H1 (cell line): ENCODE measurements at regions not wholly inside any gene's neighbourhood (a gene's known extent, or its start where the extent isn't known, plus 50 kb on each side); places are given as distances from the start of the nearest gene placed in this dataset.

Source experiments
- CTCF ChIA-PET: fragments of 300-600 bp; sonication (Branson Sonifier 250); formaldehyde crosslinking; loops from one replicate; lab custom pipeline; 2021; ENCODE audit not compliant: partially characterized antibody; lab: Charles Lee
- POLR2A ChIA-PET: fragments of 300-600 bp; sonication (Branson Sonifier 250); formaldehyde crosslinking; loops from one replicate; lab custom pipeline; 2021; ENCODE audit warnings: inconsistent platforms; ENCODE audit not compliant: partially characterized antibody; lab: Charles Lee
- DNase-seq, 2 experiments: peaks; one replicate each; pipeline versions ENCODE4 v3.0.0 to v3.0.0-alpha.2; 2010 to 2022; ENCODE audit warnings: low spot score in 2 of 2, low read depth in 1 of 2, mixed read lengths in 1 of 2
- FAIRE-seq: peaks from 2 replicates; lab custom pipeline; 2011; peaks lifted over from hg19 to GRCh38; lab: Jason Lieb, UNC
- H2AFZ ChIP-seq: 2 replicates; pipeline ENCODE4 v1.8.1; 2012; ENCODE audit warnings: low read length, inconsistent platforms
- H2AK5ac ChIP-seq: 2 replicates; pipeline ENCODE4 v1.6.1; 2013; ENCODE audit warnings: low read depth, low read length
- H2BK120ac ChIP-seq: replicated peaks from 2 replicates; pipeline ENCODE3; 2013; ENCODE audit warnings: low read depth, low read length, inconsistent platforms
- H2BK12ac ChIP-seq: 2 replicates; pipeline ENCODE4 v1.6.1; 2013; ENCODE audit warnings: low read depth, low read length
- H2BK15ac ChIP-seq: 2 replicates; pipeline ENCODE4 v1.6.1; 2013; ENCODE audit warnings: low read length
- H2BK20ac ChIP-seq: 2 replicates; pipeline ENCODE4 v1.6.1; 2013; ENCODE audit warnings: low read length
- H2BK5ac ChIP-seq: 2 replicates; pipeline ENCODE4 v1.6.1; 2013; ENCODE audit warnings: low read depth, low read length
- H3K14ac ChIP-seq: 2 replicates; pipeline ENCODE4 v1.6.1; 2013; ENCODE audit warnings: inconsistent platforms; ENCODE audit not compliant: insufficient read length
- H3K18ac ChIP-seq: 2 replicates; pipeline ENCODE4 v1.6.1; 2013; ENCODE audit warnings: low read length; ENCODE audit errors: extremely low read depth
- H3K23ac ChIP-seq: 2 replicates; pipeline ENCODE4 v1.6.1; 2013; ENCODE audit warnings: inconsistent platforms; ENCODE audit not compliant: insufficient read length
- H3K23me2 ChIP-seq: 2 replicates; pipeline ENCODE4 v1.6.1; 2013; ENCODE audit warnings: low read depth, low read length
- H3K27ac ChIP-seq: 2 replicates; pipeline ENCODE4 v1.6.1; 2011; ENCODE audit warnings: low read depth, low read length, inconsistent platforms
- H3K27me3 ChIP-seq, 4 experiments: replicated peaks in 1 of 4; 1 replicate in 1 of 4; 2 replicates in 3 of 4; pipeline versions ENCODE4 v1.6.1 to v1.8.1; 2011 to 2013; ENCODE audit warnings: low read length in 3 of 4, mild to moderate bottlenecking in 3 of 4, inconsistent platforms in 2 of 4, mixed read lengths in 2 of 4, moderate library complexity in 1 of 4; ENCODE audit not compliant: control insufficient read depth in 3 of 4, insufficient read depth in 3 of 4; ENCODE audit errors: extremely low read depth in 1 of 4
- H3K36me3 ChIP-seq, 4 experiments: 2 replicates each; pipeline versions ENCODE4 v1.6.1 to v1.8.1; 2011 to 2013; ENCODE audit warnings: mild to moderate bottlenecking in 4 of 4, low read length in 3 of 4, moderate library complexity in 2 of 4, control low read depth in 1 of 4, inconsistent platforms in 1 of 4; ENCODE audit not compliant: insufficient read depth in 4 of 4, control insufficient read depth in 2 of 4
- H3K4ac ChIP-seq: replicated peaks from 2 replicates; pipeline ENCODE3; 2013; ENCODE audit warnings: low read length, low read depth, mixed read lengths, inconsistent platforms; ENCODE audit not compliant: insufficient read length
- H3K4me1 ChIP-seq, 4 experiments: replicated peaks in 1 of 4; 1 replicate in 1 of 4; 2 replicates in 3 of 4; pipeline versions ENCODE4 v1.6.1 to v1.8.1; 2011 to 2013; ENCODE audit warnings: low read length in 3 of 4, inconsistent platforms in 2 of 4, mixed read lengths in 1 of 4; ENCODE audit not compliant: insufficient read depth in 4 of 4, control insufficient read depth in 3 of 4
- H3K4me2 ChIP-seq, 2 experiments: 2 replicates each; pipeline versions ENCODE4 v1.6.1 to v1.8.1; 2011 to 2013; ENCODE audit warnings: low read depth in 2 of 2, low read length in 2 of 2, control low read depth in 1 of 2, inconsistent platforms in 1 of 2, mild to moderate bottlenecking in 1 of 2; ENCODE audit not compliant: insufficient read depth in 1 of 2
- H3K4me3 ChIP-seq, 4 experiments: fragments of 200-600, 300-600 bp in 1 of 4; sonication (generic), shearing (Covaris generic), sonication (Bioruptor Twin) in 1 of 4; 2 replicates each; pipeline versions ENCODE4 v1.5.1 to v1.8.1; 2011 to 2016; ENCODE audit warnings: low read length in 4 of 4, low read depth in 3 of 4, control low read depth in 2 of 4, inconsistent platforms in 2 of 4, mild to moderate bottlenecking in 2 of 4, mixed read lengths in 1 of 4, moderate library complexity in 1 of 4; ENCODE audit not compliant: insufficient read depth in 2 of 4; ENCODE audit errors: extremely low read depth in 1 of 4
- H3K56ac ChIP-seq: replicated peaks from 2 replicates; pipeline ENCODE3; 2013; ENCODE audit warnings: low read depth, mild to moderate bottlenecking, mixed read lengths, low read length, inconsistent platforms; ENCODE audit not compliant: insufficient read length
- H3K79me1 ChIP-seq: 2 replicates; pipeline ENCODE4 v1.6.1; 2013; ENCODE audit warnings: low read depth, low read length, control low read depth
- H3K79me2 ChIP-seq, 2 experiments: 2 replicates each; pipeline versions ENCODE4 v1.6.1 to v1.8.1; 2012 to 2013; ENCODE audit warnings: low read length in 2 of 2, mild to moderate bottlenecking in 2 of 2, inconsistent platforms in 1 of 2; ENCODE audit not compliant: insufficient read depth in 2 of 2, control insufficient read depth in 1 of 2
- H3K9ac ChIP-seq, 4 experiments: replicated peaks in 1 of 4; 1 replicate in 1 of 4; 2 replicates in 3 of 4; pipeline versions ENCODE4 v1.6.1 to v1.8.1; 2011 to 2013; ENCODE audit warnings: low read depth in 3 of 4, low read length in 3 of 4, control low read depth in 2 of 4, mild to moderate bottlenecking in 2 of 4, moderate library complexity in 2 of 4, inconsistent platforms in 1 of 4; ENCODE audit errors: extremely low read depth in 1 of 4
- H3K9me3 ChIP-seq, 2 experiments: 2 replicates each; pipeline versions ENCODE4 v1.6.1 to v1.8.1; 2012 to 2013; ENCODE audit warnings: mild to moderate bottlenecking in 2 of 2, moderate library complexity in 2 of 2, control low read depth in 1 of 2, inconsistent platforms in 1 of 2, low read depth in 1 of 2, low read length in 1 of 2, mixed read lengths in 1 of 2; ENCODE audit not compliant: insufficient read depth in 2 of 2
- H4K20me1 ChIP-seq, 2 experiments: replicated peaks in 1 of 2; 2 replicates each; pipeline versions ENCODE3 to v1.8.1; 2011 to 2013; ENCODE audit warnings: inconsistent platforms in 2 of 2, low read length in 2 of 2, mild to moderate bottlenecking in 1 of 2; ENCODE audit not compliant: insufficient read depth in 2 of 2, control insufficient read depth in 1 of 2
- H4K5ac ChIP-seq: 2 replicates; pipeline ENCODE4 v1.6.1; 2013; ENCODE audit warnings: low read length, low read depth, mixed read lengths, inconsistent platforms; ENCODE audit not compliant: insufficient read length
- H4K8ac ChIP-seq: 2 replicates; pipeline ENCODE4 v1.8.0; 2013; ENCODE audit warnings: mild to moderate bottlenecking, moderate library complexity, low read length, inconsistent platforms; ENCODE audit not compliant: insufficient read depth; ENCODE audit errors: extremely low read depth
- H4K91ac ChIP-seq: replicated peaks from 2 replicates; pipeline ENCODE3; 2013; ENCODE audit warnings: low read length, mixed read lengths, inconsistent platforms; ENCODE audit not compliant: insufficient read length
- BCL11A ChIP-seq, 2 experiments: IDR thresholded peaks; one replicate each; pipeline ENCODE4 v1.6.1; 2011; ENCODE audit warnings: low read depth in 2 of 2, low read length in 2 of 2, mild to moderate bottlenecking in 2 of 2
- CEBPB ChIP-seq: IDR thresholded peaks from 2 replicates; pipeline ENCODE4 v1.6.1; 2012; ENCODE audit warnings: low read depth, low read length
- CHD1 ChIP-seq: IDR thresholded peaks from 2 replicates; pipeline ENCODE4 v1.6.1; 2012; ENCODE audit warnings: low read depth, low read length, improper control_type of control experiment
- FOSL1 ChIP-seq: IDR thresholded peaks from 2 replicates; pipeline ENCODE4 v1.6.1; 2011; ENCODE audit warnings: mild to moderate bottlenecking, low read depth, low read length, moderate library complexity; ENCODE audit not compliant: insufficient read depth
- KDM4A ChIP-seq: IDR thresholded peaks from one replicate; pipeline ENCODE4 v1.7.1; 2012; ENCODE audit warnings: low read depth, mild to moderate bottlenecking, moderate library complexity, low read length, inconsistent platforms; ENCODE audit not compliant: severe bottlenecking
- TCF12 ChIP-seq: IDR thresholded peaks from 2 replicates; pipeline ENCODE4 v1.6.1; 2011; ENCODE audit warnings: low read depth, mild to moderate bottlenecking, low read length
- TF ChIP-seq, protein P1 (sequence below): IDR thresholded peaks from 2 replicates; pipeline ENCODE4 v1.6.1; 2012; ENCODE audit warnings: inconsistent platforms

DNA sequence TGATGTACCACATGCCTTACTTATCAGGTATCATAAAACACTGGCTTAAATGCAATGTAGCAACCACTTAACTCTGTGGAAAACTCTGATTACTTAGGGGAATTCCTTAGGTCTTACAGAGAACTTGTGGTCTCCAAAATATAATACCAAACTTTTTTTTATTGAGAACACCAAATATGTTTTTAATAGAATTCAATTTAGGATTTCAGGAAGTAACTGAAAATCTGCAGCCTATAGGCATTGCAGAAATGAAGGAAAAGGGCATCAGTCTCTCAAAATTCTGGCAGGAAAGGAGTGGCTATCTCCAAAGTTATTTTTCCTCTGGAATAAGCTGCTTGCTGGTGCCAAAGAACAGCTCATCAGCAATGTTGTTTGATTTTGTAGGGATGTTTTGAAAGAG is 105.3 kb upstream of the UGP2 start:
- Histone ChIP-seq H2BK15ac (no peak overlapping the region), H3K23ac (no peak overlapping the region), H3K79me2 (no peaks in the 10 kb centered on the region), H3K4me2 (no peak overlapping the region), H3K27ac (no peak overlapping the region), H3K23me2 (no peaks in the 10 kb centered on the region), H2BK12ac (no peak overlapping the region), H3K4ac (no peak overlapping the region), H3K18ac (no peak overlapping the region), H3K9ac (no peak overlapping the region), H4K5ac (no peak overlapping the region), H3K56ac (no peak overlapping the region), H2BK120ac (no peak overlapping the region), H2BK5ac (no peak overlapping the region), H2BK20ac (no peak overlapping the region), H2AK5ac (no peak overlapping the region), H4K20me1 (no peaks in the 10 kb centered on the region), H3K4me3 (no peak overlapping the region), H3K27me3 (no peaks in the 10 kb centered on the region), H4K8ac (no peak overlapping the region), H3K14ac (no peak overlapping the region), H3K9me3 (no peaks in the 10 kb centered on the region), H4K91ac (no peak overlapping the region), H3K36me3 (no peaks in the 10 kb centered on the region), H2AFZ (no peak overlapping the region), H3K4me1 (peaks cover 0 to 2% (median 0%) of the 10 kb centered on the region in 4 experiments; a peak in 1 of 7 replicates), H3K79me1 (no peaks in the 10 kb centered on the region; the same call in 1 of the 2 replicates)
- ChIA-PET POLR2A (no interaction called here), CTCF (interaction anchor here (0.8 kb wide), 1 partner anchor 9 kb away, joined by 3 read pairs; no protein-coding TSS in a partner anchor)
- no peak for FAIRE-seq
- TF ChIP-seq, protein P1, sequence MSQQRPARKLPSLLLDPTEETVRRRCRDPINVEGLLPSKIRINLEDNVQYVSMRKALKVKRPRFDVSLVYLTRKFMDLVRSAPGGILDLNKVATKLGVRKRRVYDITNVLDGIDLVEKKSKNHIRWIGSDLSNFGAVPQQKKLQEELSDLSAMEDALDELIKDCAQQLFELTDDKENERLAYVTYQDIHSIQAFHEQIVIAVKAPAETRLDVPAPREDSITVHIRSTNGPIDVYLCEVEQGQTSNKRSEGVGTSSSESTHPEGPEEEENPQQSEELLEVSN = no peak
- TF ChIP-seq FOSL1 (no peak), KDM4A (no peak), BCL11A (IDR thresholded peaks at IDR 0.05; ENCODE audit: low read depth in 2 of 2, low read length in 2 of 2) (no peak), CEBPB (no peak), CHD1 (no peak), TCF12 (no peak)
- no peak for DNase-seq
